ENCODE measurements at regions not wholly inside any gene's neighbourhood (a gene's known extent, or its start where the extent isn't known, plus 50 kb on each side); places are given as distances from the start of the nearest gene placed in this dataset.

DNA sequence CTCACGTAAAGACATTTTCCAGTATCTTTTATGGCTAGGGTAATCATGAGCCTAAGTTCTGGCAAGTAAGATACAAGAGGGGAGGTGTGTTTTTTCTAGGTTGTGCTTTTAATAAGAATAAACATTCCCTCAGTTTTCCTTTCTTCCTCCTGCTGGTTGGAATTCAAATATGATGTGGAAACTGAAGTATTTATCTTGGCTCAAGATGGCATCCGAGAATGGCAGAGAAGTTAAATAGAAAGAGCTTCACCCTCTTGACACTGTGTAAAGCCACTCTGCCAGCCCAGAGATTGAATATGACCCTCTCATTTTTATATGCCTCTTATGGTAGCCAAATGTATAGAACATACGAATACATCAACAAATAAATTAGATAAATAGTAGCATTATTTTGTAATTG is 438.4 kb downstream of the ISL1 start:
- TF ChIP-seq ZNF664 (tag by site-specific recombination; IDR thresholded peaks at IDR 0.05) (no peak), MEIS1 (CRISPR knock-in tag; IDR thresholded peaks at IDR 0.05; ENCODE audit: borderline replicate concordance) (no peak), ZNF354C (tag by site-specific recombination; IDR thresholded peaks at IDR 0.05; ENCODE audit: borderline replicate concordance, low read depth) (no peak), IKZF3 (tag by site-specific recombination; IDR thresholded peaks at IDR 0.05) (no peak), ZNF549 (tag by site-specific recombination; IDR thresholded peaks at IDR 0.05) (no peak), ZNF155 (tag by site-specific recombination; IDR thresholded peaks at IDR 0.05) (no peak), SCRT2 (tag by site-specific recombination; IDR thresholded peaks at IDR 0.05) (no peak), ZNF157 (tag by site-specific recombination; IDR thresholded peaks at IDR 0.05) (no peak), ZNF791 (tag by site-specific recombination; IDR thresholded peaks at IDR 0.05) (no peak), ZNF621 (tag by site-specific recombination; IDR thresholded peaks at IDR 0.05) (no peak), ZNF174 (tag by site-specific recombination; IDR thresholded peaks at IDR 0.05) (no peak), HOXD13 (CRISPR knock-in tag; IDR thresholded peaks at IDR 0.05; ENCODE audit: borderline replicate concordance) (no peak), ZNF830 (tag by site-specific recombination; IDR thresholded peaks at IDR 0.05; ENCODE audit: low read depth) (no peak)
- TF ChIP-seq, protein P1, sequence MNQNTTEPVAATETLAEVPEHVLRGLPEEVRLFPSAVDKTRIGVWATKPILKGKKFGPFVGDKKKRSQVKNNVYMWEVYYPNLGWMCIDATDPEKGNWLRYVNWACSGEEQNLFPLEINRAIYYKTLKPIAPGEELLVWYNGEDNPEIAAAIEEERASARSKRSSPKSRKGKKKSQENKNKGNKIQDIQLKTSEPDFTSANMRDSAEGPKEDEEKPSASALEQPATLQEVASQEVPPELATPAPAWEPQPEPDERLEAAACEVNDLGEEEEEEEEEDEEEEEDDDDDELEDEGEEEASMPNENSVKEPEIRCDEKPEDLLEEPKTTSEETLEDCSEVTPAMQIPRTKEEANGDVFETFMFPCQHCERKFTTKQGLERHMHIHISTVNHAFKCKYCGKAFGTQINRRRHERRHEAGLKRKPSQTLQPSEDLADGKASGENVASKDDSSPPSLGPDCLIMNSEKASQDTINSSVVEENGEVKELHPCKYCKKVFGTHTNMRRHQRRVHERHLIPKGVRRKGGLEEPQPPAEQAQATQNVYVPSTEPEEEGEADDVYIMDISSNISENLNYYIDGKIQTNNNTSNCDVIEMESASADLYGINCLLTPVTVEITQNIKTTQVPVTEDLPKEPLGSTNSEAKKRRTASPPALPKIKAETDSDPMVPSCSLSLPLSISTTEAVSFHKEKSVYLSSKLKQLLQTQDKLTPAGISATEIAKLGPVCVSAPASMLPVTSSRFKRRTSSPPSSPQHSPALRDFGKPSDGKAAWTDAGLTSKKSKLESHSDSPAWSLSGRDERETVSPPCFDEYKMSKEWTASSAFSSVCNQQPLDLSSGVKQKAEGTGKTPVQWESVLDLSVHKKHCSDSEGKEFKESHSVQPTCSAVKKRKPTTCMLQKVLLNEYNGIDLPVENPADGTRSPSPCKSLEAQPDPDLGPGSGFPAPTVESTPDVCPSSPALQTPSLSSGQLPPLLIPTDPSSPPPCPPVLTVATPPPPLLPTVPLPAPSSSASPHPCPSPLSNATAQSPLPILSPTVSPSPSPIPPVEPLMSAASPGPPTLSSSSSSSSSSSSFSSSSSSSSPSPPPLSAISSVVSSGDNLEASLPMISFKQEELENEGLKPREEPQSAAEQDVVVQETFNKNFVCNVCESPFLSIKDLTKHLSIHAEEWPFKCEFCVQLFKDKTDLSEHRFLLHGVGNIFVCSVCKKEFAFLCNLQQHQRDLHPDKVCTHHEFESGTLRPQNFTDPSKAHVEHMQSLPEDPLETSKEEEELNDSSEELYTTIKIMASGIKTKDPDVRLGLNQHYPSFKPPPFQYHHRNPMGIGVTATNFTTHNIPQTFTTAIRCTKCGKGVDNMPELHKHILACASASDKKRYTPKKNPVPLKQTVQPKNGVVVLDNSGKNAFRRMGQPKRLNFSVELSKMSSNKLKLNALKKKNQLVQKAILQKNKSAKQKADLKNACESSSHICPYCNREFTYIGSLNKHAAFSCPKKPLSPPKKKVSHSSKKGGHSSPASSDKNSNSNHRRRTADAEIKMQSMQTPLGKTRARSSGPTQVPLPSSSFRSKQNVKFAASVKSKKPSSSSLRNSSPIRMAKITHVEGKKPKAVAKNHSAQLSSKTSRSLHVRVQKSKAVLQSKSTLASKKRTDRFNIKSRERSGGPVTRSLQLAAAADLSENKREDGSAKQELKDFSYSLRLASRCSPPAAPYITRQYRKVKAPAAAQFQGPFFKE (tag by site-specific recombination; IDR thresholded peaks at IDR 0.05; ENCODE audit: borderline replicate concordance): no peak
- TF ChIP-seq, protein P2, sequence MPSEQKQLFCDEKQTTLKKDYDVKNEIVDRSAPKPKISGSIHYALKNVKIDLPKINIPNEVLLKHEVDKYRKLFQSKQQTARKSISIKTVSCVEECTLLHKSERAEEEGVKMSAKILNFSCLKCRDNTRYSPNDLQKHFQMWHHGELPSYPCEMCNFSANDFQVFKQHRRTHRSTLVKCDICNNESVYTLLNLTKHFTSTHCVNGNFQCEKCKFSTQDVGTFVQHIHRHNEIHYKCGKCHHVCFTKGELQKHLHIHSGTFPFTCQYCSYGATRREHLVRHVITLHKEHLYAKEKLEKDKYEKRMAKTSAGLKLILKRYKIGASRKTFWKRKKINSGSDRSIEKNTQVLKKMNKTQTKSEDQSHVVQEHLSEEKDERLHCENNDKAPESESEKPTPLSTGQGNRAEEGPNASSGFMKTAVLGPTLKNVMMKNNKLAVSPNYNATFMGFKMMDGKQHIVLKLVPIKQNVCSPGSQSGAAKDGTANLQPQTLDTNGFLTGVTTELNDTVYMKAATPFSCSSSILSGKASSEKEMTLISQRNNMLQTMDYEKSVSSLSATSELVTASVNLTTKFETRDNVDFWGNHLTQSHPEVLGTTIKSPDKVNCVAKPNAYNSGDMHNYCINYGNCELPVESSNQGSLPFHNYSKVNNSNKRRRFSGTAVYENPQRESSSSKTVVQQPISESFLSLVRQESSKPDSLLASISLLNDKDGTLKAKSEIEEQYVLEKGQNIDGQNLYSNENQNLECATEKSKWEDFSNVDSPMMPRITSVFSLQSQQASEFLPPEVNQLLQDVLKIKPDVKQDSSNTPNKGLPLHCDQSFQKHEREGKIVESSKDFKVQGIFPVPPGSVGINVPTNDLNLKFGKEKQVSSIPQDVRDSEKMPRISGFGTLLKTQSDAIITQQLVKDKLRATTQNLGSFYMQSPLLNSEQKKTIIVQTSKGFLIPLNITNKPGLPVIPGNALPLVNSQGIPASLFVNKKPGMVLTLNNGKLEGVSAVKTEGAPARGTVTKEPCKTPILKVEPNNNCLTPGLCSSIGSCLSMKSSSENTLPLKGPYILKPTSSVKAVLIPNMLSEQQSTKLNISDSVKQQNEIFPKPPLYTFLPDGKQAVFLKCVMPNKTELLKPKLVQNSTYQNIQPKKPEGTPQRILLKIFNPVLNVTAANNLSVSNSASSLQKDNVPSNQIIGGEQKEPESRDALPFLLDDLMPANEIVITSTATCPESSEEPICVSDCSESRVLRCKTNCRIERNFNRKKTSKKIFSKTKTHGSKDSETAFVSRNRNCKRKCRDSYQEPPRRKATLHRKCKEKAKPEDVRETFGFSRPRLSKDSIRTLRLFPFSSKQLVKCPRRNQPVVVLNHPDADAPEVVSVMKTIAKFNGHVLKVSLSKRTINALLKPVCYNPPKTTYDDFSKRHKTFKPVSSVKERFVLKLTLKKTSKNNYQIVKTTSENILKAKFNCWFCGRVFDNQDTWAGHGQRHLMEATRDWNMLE (tag by site-specific recombination; conservative IDR thresholded peaks at IDR 0.05; ENCODE audit: low read depth): no peak
- TF ChIP-seq, protein P3, sequence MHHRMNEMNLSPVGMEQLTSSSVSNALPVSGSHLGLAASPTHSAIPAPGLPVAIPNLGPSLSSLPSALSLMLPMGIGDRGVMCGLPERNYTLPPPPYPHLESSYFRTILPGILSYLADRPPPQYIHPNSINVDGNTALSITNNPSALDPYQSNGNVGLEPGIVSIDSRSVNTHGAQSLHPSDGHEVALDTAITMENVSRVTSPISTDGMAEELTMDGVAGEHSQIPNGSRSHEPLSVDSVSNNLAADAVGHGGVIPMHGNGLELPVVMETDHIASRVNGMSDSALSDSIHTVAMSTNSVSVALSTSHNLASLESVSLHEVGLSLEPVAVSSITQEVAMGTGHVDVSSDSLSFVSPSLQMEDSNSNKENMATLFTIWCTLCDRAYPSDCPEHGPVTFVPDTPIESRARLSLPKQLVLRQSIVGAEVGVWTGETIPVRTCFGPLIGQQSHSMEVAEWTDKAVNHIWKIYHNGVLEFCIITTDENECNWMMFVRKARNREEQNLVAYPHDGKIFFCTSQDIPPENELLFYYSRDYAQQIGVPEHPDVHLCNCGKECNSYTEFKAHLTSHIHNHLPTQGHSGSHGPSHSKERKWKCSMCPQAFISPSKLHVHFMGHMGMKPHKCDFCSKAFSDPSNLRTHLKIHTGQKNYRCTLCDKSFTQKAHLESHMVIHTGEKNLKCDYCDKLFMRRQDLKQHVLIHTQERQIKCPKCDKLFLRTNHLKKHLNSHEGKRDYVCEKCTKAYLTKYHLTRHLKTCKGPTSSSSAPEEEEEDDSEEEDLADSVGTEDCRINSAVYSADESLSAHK (tag by site-specific recombination; IDR thresholded peaks at IDR 0.05): no peak
- TF ChIP-seq, protein P4, sequence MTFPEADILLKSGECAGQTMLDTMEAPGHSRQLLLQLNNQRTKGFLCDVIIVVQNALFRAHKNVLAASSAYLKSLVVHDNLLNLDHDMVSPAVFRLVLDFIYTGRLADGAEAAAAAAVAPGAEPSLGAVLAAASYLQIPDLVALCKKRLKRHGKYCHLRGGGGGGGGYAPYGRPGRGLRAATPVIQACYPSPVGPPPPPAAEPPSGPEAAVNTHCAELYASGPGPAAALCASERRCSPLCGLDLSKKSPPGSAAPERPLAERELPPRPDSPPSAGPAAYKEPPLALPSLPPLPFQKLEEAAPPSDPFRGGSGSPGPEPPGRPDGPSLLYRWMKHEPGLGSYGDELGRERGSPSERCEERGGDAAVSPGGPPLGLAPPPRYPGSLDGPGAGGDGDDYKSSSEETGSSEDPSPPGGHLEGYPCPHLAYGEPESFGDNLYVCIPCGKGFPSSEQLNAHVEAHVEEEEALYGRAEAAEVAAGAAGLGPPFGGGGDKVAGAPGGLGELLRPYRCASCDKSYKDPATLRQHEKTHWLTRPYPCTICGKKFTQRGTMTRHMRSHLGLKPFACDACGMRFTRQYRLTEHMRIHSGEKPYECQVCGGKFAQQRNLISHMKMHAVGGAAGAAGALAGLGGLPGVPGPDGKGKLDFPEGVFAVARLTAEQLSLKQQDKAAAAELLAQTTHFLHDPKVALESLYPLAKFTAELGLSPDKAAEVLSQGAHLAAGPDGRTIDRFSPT (tag by site-specific recombination; IDR thresholded peaks at IDR 0.05): no peak
- ChIA-PET POLR2A (no interaction called here), CTCF (no interaction called here)
- no peaks in the 10 kb centered on the region for H3K4me1 ChIP-seq (ENCODE audit: control insufficient read depth, insufficient read depth, low read length)
- no peak overlapping the region for H3K4me3 ChIP-seq (ENCODE audit: low read depth, low read length)
- no peak overlapping the region for H3K27ac ChIP-seq (ENCODE audit: extremely low read depth, low read depth, low read length)
- H3K9me3 ChIP-seq (ENCODE audit: control insufficient read depth, insufficient read depth, low read depth, low read length): no peaks in the 10 kb centered on the region
- H3K36me3 ChIP-seq (ENCODE audit: control insufficient read depth in 2 of 2, insufficient read depth in 1 of 2, low read length in 2 of 2): no peaks in the 10 kb centered on the region

Measured in HEK293 (cell line).